ENCODE measurements at regions not wholly inside any gene's neighbourhood (a gene's known extent, or its start where the extent isn't known, plus 50 kb on each side); places are given as distances from the start of the nearest gene placed in this dataset.

GRCh38 chr13:67833564-67833963 is 603.4 kb upstream of the PCDH9 start:
- CTCF ChIA-PET: interaction anchor here (0.6 kb wide), 1 partner anchor 158 kb away, joined by 3 read pairs; no protein-coding TSS in a partner anchor
- H3K9ac ChIP-seq (ENCODE audit: control insufficient read depth, insufficient read depth, low read length): no peak overlapping the region
- H3K27me3 ChIP-seq (replicated peaks in 1 of 2; ENCODE audit: control insufficient read depth in 2 of 2, insufficient read depth in 2 of 2, low read length in 1 of 2): no peaks in the 10 kb centered on the region
- no peaks in the 10 kb centered on the region for H3K4me1 ChIP-seq (ENCODE audit: control insufficient read depth, insufficient read depth, low read length)
- H3K27ac ChIP-seq (ENCODE audit: control insufficient read depth, insufficient read depth): no peak overlapping the region
- no peaks in the 10 kb centered on the region for H3K9me3 ChIP-seq (replicated peaks; ENCODE audit: control insufficient read depth, insufficient read depth, low read length)
- POLR2A ChIA-PET: no interaction called here
- H3K36me3 ChIP-seq (ENCODE audit: control insufficient read depth in 2 of 2, insufficient read depth in 2 of 2, low read length in 1 of 2): no peaks in the 10 kb centered on the region
- ATAC-seq (no peak), DNase-seq (ENCODE audit: low read depth, low spot score) (no peak), FAIRE-seq (no peak)
- no peaks in the 10 kb centered on the region for H4K20me1 ChIP-seq (ENCODE audit: control insufficient read depth, insufficient read depth)
- no peak overlapping the region for H3K4me2 ChIP-seq (ENCODE audit: control insufficient read depth, insufficient read depth)
- RAD21 ChIA-PET (ENCODE audit: unreplicated experiment): no interaction called here
- in situ Hi-C loops (cut with MboI): no loop called here
- H3K4me3 ChIP-seq: no peak overlapping the region
- H2AFZ ChIP-seq (ENCODE audit: control insufficient read depth, low read depth, low read length): no peak overlapping the region
- intact Hi-C loops (cut with micrococcal nuclease; ENCODE audit: unreplicated experiment): no loop called here
- no peaks in the 10 kb centered on the region for H3K79me2 ChIP-seq (ENCODE audit: control insufficient read depth, insufficient read depth, low read length)
- SMC1A ChIA-PET (ENCODE audit: uncharacterized antibody, unreplicated experiment): interaction anchor here (1.5 kb wide), 1 partner anchor 22 kb away, joined by 4 read pairs; no protein-coding TSS in a partner anchor
- BruUV-seq (replicated peaks): no TSS peak
- no peak for TF ChIP-seq TBL1XR1 (IDR thresholded peaks at IDR 0.05; ENCODE audit: low read depth, low read length)
- no peak for TF ChIP-seq FOXM1 (IDR thresholded peaks at IDR 0.05; ENCODE audit: low read depth, low read length)
- TF ChIP-seq ZNF592 (IDR thresholded peaks at IDR 0.05): no peak
- no peak for TF ChIP-seq ZNF207 (IDR thresholded peaks at IDR 0.05; ENCODE audit: borderline replicate concordance)
- TF ChIP-seq GATAD2B (conservative IDR thresholded peaks at IDR 0.05; ENCODE audit: low read depth): no peak
- TF ChIP-seq JUNB (IDR thresholded peaks at IDR 0.05): no peak
- no peak for TF ChIP-seq PML (IDR thresholded peaks at IDR 0.05; ENCODE audit: low read length)
- TF ChIP-seq SREBF2 (IDR thresholded peaks at IDR 0.05; ENCODE audit: low read length): no peak
- TF ChIP-seq HCFC1 (IDR thresholded peaks at IDR 0.05; ENCODE audit: low read length): no peak
- TF ChIP-seq E4F1 (IDR thresholded peaks at IDR 0.05; ENCODE audit: borderline replicate concordance, partially characterized antibody): no peak
- TF ChIP-seq RBBP5 (conservative IDR thresholded peaks at IDR 0.05): no peak
- no peak for TF ChIP-seq SMC3 (IDR thresholded peaks at IDR 0.05; ENCODE audit: borderline replicate concordance, low read length)
- TF ChIP-seq NFYA (IDR thresholded peaks at IDR 0.05; ENCODE audit: borderline replicate concordance, low read depth, low read length): no peak
- TF ChIP-seq ASH2L (IDR thresholded peaks at IDR 0.05; ENCODE audit: borderline replicate concordance, low read depth): no peak
- no peak for TF ChIP-seq ZNF687 (IDR thresholded peaks at IDR 0.05)
